Hippocampal formation (tissue), 2 donors: ENCODE measurements at regions not wholly inside any gene's neighbourhood (a gene's known extent, or its start where the extent isn't known, plus 50 kb on each side); places are given as distances from the start of the nearest gene placed in this dataset.

Experiments used
- DNase-seq, 2 donors: peaks; one replicate each; lab custom pipeline; 2025; lab: John Stamatoyannopoulos, UW

GRCh38 chrX:22325096-22325495 lies 52.4 kb downstream of the CBLL2 start:
- DNase-seq = no peak

- DNase-seq = no peak
Observed at GRCh38 chrX:22329783-22330182, 57.1 kb downstream of the CBLL2 start.

GRCh38 chrX:22338740-22339139 lies 66.0 kb downstream of the CBLL2 start:
- no peak for DNase-seq

- DNase-seq = no peak
Observed at GRCh38 chrX:22339459-22339858, 66.7 kb downstream of the CBLL2 start.

GRCh38 chrX:22340022-22340616 lies 67.4 kb downstream of the CBLL2 start:
- no peak for DNase-seq

GRCh38 chrX:22343192-22343591 lies 70.5 kb downstream of the CBLL2 start:
- DNase-seq = no peak

- DNase-seq = no peak
Observed at GRCh38 chrX:22345884-22346283, 73.2 kb downstream of the CBLL2 start.

GRCh38 chrX:22347491-22347890 lies 74.8 kb downstream of the CBLL2 start:
- no peak for DNase-seq

- DNase-seq = no peak
Observed at GRCh38 chrX:22349116-22349515, 76.4 kb downstream of the CBLL2 start.

GRCh38 chrX:22351076-22351475 lies 78.4 kb downstream of the CBLL2 start:
- DNase-seq = no peak

GRCh38 chrX:22351966-22352365 lies 79.3 kb downstream of the CBLL2 start:
- DNase-seq = no peak

- no peak for DNase-seq
Observed at GRCh38 chrX:22357621-22358020, 84.9 kb downstream of the CBLL2 start.

GRCh38 chrX:22360129-22360528 lies 87.4 kb downstream of the CBLL2 start:
- DNase-seq = no peak

- no peak for DNase-seq
Observed at GRCh38 chrX:22365460-22365859, 92.7 kb downstream of the CBLL2 start.

GRCh38 chrX:22366166-22366702 lies 93.5 kb downstream of the CBLL2 start:
- DNase-seq = no peak

- DNase-seq = no peak
Observed at GRCh38 chrX:22366906-22367305, 94.2 kb downstream of the CBLL2 start.

GRCh38 chrX:22373094-22373493 lies 100.4 kb downstream of the CBLL2 start:
- DNase-seq = no peak

GRCh38 chrX:22373766-22374165 lies 101.1 kb downstream of the CBLL2 start:
- no peak for DNase-seq

- DNase-seq = no peak
Observed at GRCh38 chrX:22376369-22376768, 103.7 kb downstream of the CBLL2 start.

- DNase-seq = no peak
Observed at GRCh38 chrX:22378296-22378695, 105.6 kb downstream of the CBLL2 start.

GRCh38 chrX:22383988-22384387 lies 111.3 kb downstream of the CBLL2 start:
- DNase-seq = no peak

- DNase-seq = no peak
Observed at GRCh38 chrX:22389556-22390179, 117.0 kb downstream of the CBLL2 start.

GRCh38 chrX:22392133-22392948 lies 119.6 kb downstream of the CBLL2 start:
- DNase-seq = no peak
